Keratinocyte (primary cell): ENCODE measurements at regions not wholly inside any gene's neighbourhood (a gene's known extent, or its start where the extent isn't known, plus 50 kb on each side); places are given as distances from the start of the nearest gene placed in this dataset.

Source experiments
- DNase-seq: peaks from one replicate; pipeline ENCODE4 v3.0.0-alpha.2; 2011; ENCODE audit warnings: low read depth, missing footprints, low spot score
- FAIRE-seq: peaks from 2 replicates; lab custom pipeline; 2011; peaks lifted over from hg19 to GRCh38; lab: Jason Lieb, UNC
- H2AFZ ChIP-seq: 2 replicates; pipeline ENCODE4 v1.6.0; 2012; ENCODE audit warnings: low read length, control low read depth, inconsistent platforms; ENCODE audit not compliant: control insufficient read depth
- H3K27ac ChIP-seq: 2 replicates; pipeline ENCODE4 v1.5.1; 2011; ENCODE audit warnings: low read length; ENCODE audit not compliant: control insufficient read depth, insufficient read depth
- H3K27me3 ChIP-seq: 3 replicates; pipeline ENCODE4 v1.6.0; 2011; ENCODE audit warnings: low read length; ENCODE audit not compliant: control insufficient read depth, insufficient read depth; ENCODE audit errors: extremely low read depth
- H3K36me3 ChIP-seq, 2 experiments: 2 replicates in 1 of 2; 3 replicates in 1 of 2; pipeline ENCODE4 v1.5.1; 2011; ENCODE audit warnings: low read length in 2 of 2, mild to moderate bottlenecking in 1 of 2; ENCODE audit not compliant: control insufficient read depth in 2 of 2, insufficient read depth in 2 of 2; ENCODE audit errors: extremely low read depth in 1 of 2
- H3K4me1 ChIP-seq: 3 replicates; pipeline ENCODE4 v1.5.1; 2011; ENCODE audit warnings: low read length; ENCODE audit not compliant: control insufficient read depth, insufficient read depth; ENCODE audit errors: extremely low read depth
- H3K4me2 ChIP-seq: 3 replicates; pipeline ENCODE4 v1.6.0; 2011; ENCODE audit warnings: low read depth, low read length; ENCODE audit not compliant: control insufficient read depth, insufficient read depth; ENCODE audit errors: extremely low read depth
- H3K4me3 ChIP-seq, 3 experiments: fragments of 200-600 bp in 1 of 3; sonication (generic) in 1 of 3; 2 replicates in 2 of 3; 3 replicates in 1 of 3; pipeline ENCODE4 v1.5.1; 2011 to 2016; ENCODE audit warnings: low read length in 3 of 3, mild to moderate bottlenecking in 3 of 3, control low read depth in 2 of 3, inconsistent platforms in 1 of 3, low read depth in 1 of 3, mixed read lengths in 1 of 3, mixed run types in 1 of 3, moderate library complexity in 1 of 3; ENCODE audit not compliant: control insufficient read depth in 2 of 3, insufficient read depth in 2 of 3; ENCODE audit errors: extremely low read depth in 1 of 3
- H3K79me2 ChIP-seq: 2 replicates; pipeline ENCODE4 v1.6.0; 2012; ENCODE audit warnings: low read length; ENCODE audit not compliant: control insufficient read depth, insufficient read depth
- H3K9ac ChIP-seq: 3 replicates; pipeline ENCODE4 v1.6.0; 2011; ENCODE audit warnings: low read length; ENCODE audit not compliant: control insufficient read depth, insufficient read depth; ENCODE audit errors: extremely low read depth
- H3K9me1 ChIP-seq: 3 replicates; pipeline ENCODE4 v1.6.0; 2011; ENCODE audit warnings: low read length; ENCODE audit not compliant: control insufficient read depth, insufficient read depth; ENCODE audit errors: extremely low read depth
- H3K9me3 ChIP-seq: 2 replicates; pipeline ENCODE4 v1.5.1; 2012; ENCODE audit warnings: low read depth, low read length; ENCODE audit not compliant: control insufficient read depth
- H4K20me1 ChIP-seq: 3 replicates; pipeline ENCODE4 v1.6.0; 2011; ENCODE audit warnings: low read length; ENCODE audit not compliant: control insufficient read depth, insufficient read depth; ENCODE audit errors: extremely low read depth
- CTCF ChIP-seq, 3 experiments: IDR thresholded peaks in 1 of 3; conservative IDR thresholded peaks in 1 of 3; optimal IDR thresholded peaks in 1 of 3; 2 replicates in 2 of 3; 3 replicates in 1 of 3; pipeline versions ENCODE3 to v1.5.1; 2011; ENCODE audit warnings: low read length in 3 of 3, mild to moderate bottlenecking in 3 of 3, moderate library complexity in 2 of 3, control low read depth in 1 of 3, inconsistent platforms in 1 of 3; ENCODE audit not compliant: insufficient read depth in 2 of 3; ENCODE audit errors: extremely low read depth in 1 of 3
- EZH2 ChIP-seq: IDR thresholded peaks from one replicate; pipeline ENCODE4 v1.6.1; 2012; ENCODE audit warnings: inconsistent platforms, mild to moderate bottlenecking, low read length, moderate library complexity
- dilution Hi-C: fragments of 300-500 bp; cut with MboI; formaldehyde crosslinking; loops from one replicate; pipeline ENCODE4 v1.7.0; 2020; ENCODE audit warnings: low sequenced_read_pairs; ENCODE audit not compliant: extremely low pct_ligation_motif_present

- Histone ChIP-seq H2AFZ (no peak overlapping the region), H3K27ac (no peak overlapping the region), H3K36me3 (no peaks in the 10 kb centered on the region), H3K4me2 (no peak overlapping the region), H3K4me1 (peaks cover 31% of the 10 kb centered on the region), H3K4me3 (no peak overlapping the region), H3K9me3 (no peaks in the 10 kb centered on the region), H4K20me1 (no peaks in the 10 kb centered on the region), H3K79me2 (no peaks in the 10 kb centered on the region), H3K9ac (no peak overlapping the region), H3K9me1 (no peaks in the 10 kb centered on the region), H3K27me3 (no peaks in the 10 kb centered on the region)
- TF ChIP-seq CTCF (optimal IDR thresholded peaks at IDR 0.05 in 1 of 3, IDR thresholded peaks at IDR 0.05 in 1 of 3, conservative IDR thresholded peaks at IDR 0.05 in 1 of 3; ENCODE audit: extremely low read depth in 1 of 3, insufficient read depth in 2 of 3, low read length in 3 of 3) (no peak), EZH2 (no peak)
- DNase-seq (no peak), FAIRE-seq (no peak)
- dilution Hi-C loops = no loop called here
Measured at GRCh38 chr9:72471096-72471495, 50.3 kb upstream of the TMC1 start.

- Histone ChIP-seq H3K4me1 (peaks cover 19% of the 10 kb centered on the region), H3K27ac (no peak overlapping the region), H3K9ac (no peak overlapping the region), H4K20me1 (no peaks in the 10 kb centered on the region), H3K4me3 (no peak overlapping the region), H3K4me2 (no peak overlapping the region), H3K79me2 (no peaks in the 10 kb centered on the region), H3K27me3 (no peaks in the 10 kb centered on the region), H3K36me3 (no peaks in the 10 kb centered on the region), H3K9me1 (no peaks in the 10 kb centered on the region), H3K9me3 (no peaks in the 10 kb centered on the region), H2AFZ (no peak overlapping the region)
- dilution Hi-C loops = no loop called here
- no peak for TF ChIP-seq CTCF (optimal IDR thresholded peaks at IDR 0.05 in 1 of 3, IDR thresholded peaks at IDR 0.05 in 1 of 3, conservative IDR thresholded peaks at IDR 0.05 in 1 of 3; ENCODE audit: extremely low read depth in 1 of 3, insufficient read depth in 2 of 3, low read length in 3 of 3)
- TF ChIP-seq EZH2 = no peak
- no peak for FAIRE-seq
- no peak for DNase-seq
Measured at GRCh38 chr9:72467766-72468738, 53.4 kb upstream of the TMC1 start.
